ENCODE measurements at regions not wholly inside any gene's neighbourhood (a gene's known extent, or its start where the extent isn't known, plus 50 kb on each side); places are given as distances from the start of the nearest gene placed in this dataset.

DNA sequence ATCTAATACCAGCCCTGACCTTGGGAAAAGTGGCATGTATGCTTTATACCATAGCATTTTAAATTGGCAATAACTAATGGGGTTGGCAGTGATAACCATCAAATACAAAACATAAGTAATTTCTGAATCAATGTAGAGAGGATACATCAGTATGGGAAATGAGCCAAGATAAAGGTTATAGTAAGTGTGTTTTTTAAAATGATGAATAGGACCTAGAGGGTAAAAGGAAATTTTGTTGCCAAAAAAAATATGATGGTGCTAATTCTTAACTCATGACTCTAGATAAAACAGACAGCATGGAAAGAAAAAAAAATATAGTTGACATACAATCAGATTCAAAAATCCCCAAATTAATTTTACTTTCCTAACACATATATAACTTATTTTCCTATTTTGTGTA lies 75.4 kb upstream of the ROBO1 start:
- Histone ChIP-seq H3K4me1 (ENCODE audit: control insufficient read depth, insufficient read depth, low read length) (no peaks in the 10 kb centered on the region), H3K4me3 (ENCODE audit: low read depth in 2 of 2, low read length in 2 of 2) (no peak overlapping the region), H3K9me3 (ENCODE audit: control insufficient read depth, insufficient read depth, low read depth, low read length) (no peaks in the 10 kb centered on the region), H3K27ac (ENCODE audit: low read length) (no peak overlapping the region), H3K27me3 (ENCODE audit: control insufficient read depth, insufficient read depth, low read length) (no peaks in the 10 kb centered on the region), H3K36me3 (ENCODE audit: control insufficient read depth, insufficient read depth, low read length) (no peaks in the 10 kb centered on the region)
- no peak for DNase-seq (ENCODE audit: low read depth, low spot score)
- TF ChIP-seq SIN3A (IDR thresholded peaks at IDR 0.05; ENCODE audit: borderline replicate concordance, insufficient read depth, low read depth, low read length), result no peak
- TF ChIP-seq, protein P1, sequence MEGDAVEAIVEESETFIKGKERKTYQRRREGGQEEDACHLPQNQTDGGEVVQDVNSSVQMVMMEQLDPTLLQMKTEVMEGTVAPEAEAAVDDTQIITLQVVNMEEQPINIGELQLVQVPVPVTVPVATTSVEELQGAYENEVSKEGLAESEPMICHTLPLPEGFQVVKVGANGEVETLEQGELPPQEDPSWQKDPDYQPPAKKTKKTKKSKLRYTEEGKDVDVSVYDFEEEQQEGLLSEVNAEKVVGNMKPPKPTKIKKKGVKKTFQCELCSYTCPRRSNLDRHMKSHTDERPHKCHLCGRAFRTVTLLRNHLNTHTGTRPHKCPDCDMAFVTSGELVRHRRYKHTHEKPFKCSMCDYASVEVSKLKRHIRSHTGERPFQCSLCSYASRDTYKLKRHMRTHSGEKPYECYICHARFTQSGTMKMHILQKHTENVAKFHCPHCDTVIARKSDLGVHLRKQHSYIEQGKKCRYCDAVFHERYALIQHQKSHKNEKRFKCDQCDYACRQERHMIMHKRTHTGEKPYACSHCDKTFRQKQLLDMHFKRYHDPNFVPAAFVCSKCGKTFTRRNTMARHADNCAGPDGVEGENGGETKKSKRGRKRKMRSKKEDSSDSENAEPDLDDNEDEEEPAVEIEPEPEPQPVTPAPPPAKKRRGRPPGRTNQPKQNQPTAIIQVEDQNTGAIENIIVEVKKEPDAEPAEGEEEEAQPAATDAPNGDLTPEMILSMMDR (IDR thresholded peaks at IDR 0.05), result no peak
- no peak for TF ChIP-seq TCF7L2 (IDR thresholded peaks at IDR 0.05; ENCODE audit: low read depth, low read length)
- TF ChIP-seq POLR2AphosphoS5 (IDR thresholded peaks at IDR 0.05; ENCODE audit: low read depth, low read length), result no peak
- TF ChIP-seq, protein P2, sequence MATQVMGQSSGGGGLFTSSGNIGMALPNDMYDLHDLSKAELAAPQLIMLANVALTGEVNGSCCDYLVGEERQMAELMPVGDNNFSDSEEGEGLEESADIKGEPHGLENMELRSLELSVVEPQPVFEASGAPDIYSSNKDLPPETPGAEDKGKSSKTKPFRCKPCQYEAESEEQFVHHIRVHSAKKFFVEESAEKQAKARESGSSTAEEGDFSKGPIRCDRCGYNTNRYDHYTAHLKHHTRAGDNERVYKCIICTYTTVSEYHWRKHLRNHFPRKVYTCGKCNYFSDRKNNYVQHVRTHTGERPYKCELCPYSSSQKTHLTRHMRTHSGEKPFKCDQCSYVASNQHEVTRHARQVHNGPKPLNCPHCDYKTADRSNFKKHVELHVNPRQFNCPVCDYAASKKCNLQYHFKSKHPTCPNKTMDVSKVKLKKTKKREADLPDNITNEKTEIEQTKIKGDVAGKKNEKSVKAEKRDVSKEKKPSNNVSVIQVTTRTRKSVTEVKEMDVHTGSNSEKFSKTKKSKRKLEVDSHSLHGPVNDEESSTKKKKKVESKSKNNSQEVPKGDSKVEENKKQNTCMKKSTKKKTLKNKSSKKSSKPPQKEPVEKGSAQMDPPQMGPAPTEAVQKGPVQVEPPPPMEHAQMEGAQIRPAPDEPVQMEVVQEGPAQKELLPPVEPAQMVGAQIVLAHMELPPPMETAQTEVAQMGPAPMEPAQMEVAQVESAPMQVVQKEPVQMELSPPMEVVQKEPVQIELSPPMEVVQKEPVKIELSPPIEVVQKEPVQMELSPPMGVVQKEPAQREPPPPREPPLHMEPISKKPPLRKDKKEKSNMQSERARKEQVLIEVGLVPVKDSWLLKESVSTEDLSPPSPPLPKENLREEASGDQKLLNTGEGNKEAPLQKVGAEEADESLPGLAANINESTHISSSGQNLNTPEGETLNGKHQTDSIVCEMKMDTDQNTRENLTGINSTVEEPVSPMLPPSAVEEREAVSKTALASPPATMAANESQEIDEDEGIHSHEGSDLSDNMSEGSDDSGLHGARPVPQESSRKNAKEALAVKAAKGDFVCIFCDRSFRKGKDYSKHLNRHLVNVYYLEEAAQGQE (IDR thresholded peaks at IDR 0.05; ENCODE audit: insufficient read depth in 1 of 2, low read depth in 2 of 2, low read length in 1 of 2), result no peak
- intact Hi-C loops (cut with micrococcal nuclease; ENCODE audit: unreplicated experiment) (no loop called here), in situ Hi-C loops (cut with HindIII; ENCODE audit: low pct_unique_long_range_greater_than_20kb, low sequenced_read_pairs) (no loop called here)
- POLR2A ChIA-PET, result no interaction called here
- BruUV-seq (replicated peaks), result no TSS peak
- ATAC-seq, result no peak
- CTCF ChIA-PET, result no interaction called here

DNA sequence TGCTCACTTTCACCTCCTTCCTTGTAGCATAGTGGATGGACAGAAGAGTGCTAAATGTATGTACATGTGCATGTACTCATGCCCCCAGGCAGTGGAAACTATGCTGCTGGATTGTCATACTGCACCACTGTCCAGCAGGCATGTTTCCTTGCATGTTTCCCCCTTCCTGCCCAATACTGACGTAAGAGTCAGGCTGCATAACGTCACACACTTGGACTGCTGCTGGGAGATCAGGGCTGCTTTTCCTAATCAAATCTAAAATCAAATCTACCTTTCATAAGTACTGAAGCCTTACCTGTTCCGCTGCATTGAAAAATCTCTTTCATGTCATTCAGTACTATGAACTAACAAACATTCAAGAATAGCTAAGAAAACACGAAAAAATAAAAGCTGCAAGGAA lies 67.9 kb upstream of the ROBO1 start:
- Histone ChIP-seq H3K4me3 (ENCODE audit: low read depth in 2 of 2, low read length in 2 of 2) (no peak overlapping the region), H3K27me3 (ENCODE audit: control insufficient read depth, insufficient read depth, low read length) (no peaks in the 10 kb centered on the region), H3K36me3 (ENCODE audit: control insufficient read depth, insufficient read depth, low read length) (no peaks in the 10 kb centered on the region), H3K27ac (ENCODE audit: low read length) (no peak overlapping the region), H3K4me1 (ENCODE audit: control insufficient read depth, insufficient read depth, low read length) (no peaks in the 10 kb centered on the region), H3K9me3 (ENCODE audit: control insufficient read depth, insufficient read depth, low read depth, low read length) (no peaks in the 10 kb centered on the region)
- no TSS peak for BruUV-seq (replicated peaks)
- in situ Hi-C loops (cut with HindIII; ENCODE audit: low pct_unique_long_range_greater_than_20kb, low sequenced_read_pairs), result no loop called here
- ATAC-seq, result no peak
- ChIA-PET CTCF (no interaction called here), POLR2A (no interaction called here)
- intact Hi-C loops (cut with micrococcal nuclease; ENCODE audit: unreplicated experiment), result no loop called here
- no peak for DNase-seq (ENCODE audit: low read depth, low spot score)
- TF ChIP-seq, protein P1 (IDR thresholded peaks at IDR 0.05), result no peak
- TF ChIP-seq POLR2AphosphoS5 (IDR thresholded peaks at IDR 0.05; ENCODE audit: low read depth, low read length) (no peak), SIN3A (IDR thresholded peaks at IDR 0.05; ENCODE audit: borderline replicate concordance, insufficient read depth, low read depth, low read length) (no peak), TCF7L2 (IDR thresholded peaks at IDR 0.05; ENCODE audit: low read depth, low read length) (no peak)
- TF ChIP-seq, protein P2 (IDR thresholded peaks at IDR 0.05; ENCODE audit: insufficient read depth in 1 of 2, low read depth in 2 of 2, low read length in 1 of 2), result no peak

Measured in Panc1 (cell line).